Naive thymus-derived CD4-positive, alpha-beta T cell (primary cell): ENCODE measurements at regions not wholly inside any gene's neighbourhood (a gene's known extent, or its start where the extent isn't known, plus 50 kb on each side); places are given as distances from the start of the nearest gene placed in this dataset.
"Not testable (repeated sequence)": the region's sequence is repeated elsewhere in the genome, so short reads cannot be mapped to it uniquely, and the experiment has no call there.

Experiments
- ATAC-seq: fragments of 150-1000 bp; cut with Tn5 transposase; 2 replicates; pipeline ENCODE4 v1.10.0; 2021; ENCODE audit warnings: mild to moderate bottlenecking, moderate library complexity
- CTCF ChIA-PET: fragments of 350-600 bp; sonication (Branson Sonifier 250); formaldehyde crosslinking; loops from one replicate; lab custom pipeline; 2021; ENCODE audit warnings: antibody characterized with exemption; lab: Charles Lee
- POLR2A ChIA-PET: fragments of 350-600 bp; sonication (Branson Sonifier 250); formaldehyde crosslinking; loops from one replicate; lab custom pipeline; 2021; ENCODE audit warnings: antibody characterized with exemption, inconsistent platforms; lab: Charles Lee
- DNase-seq, 9 donors: peaks; one replicate each; pipeline versions ENCODE4 v3.0.0 to v3.0.0-alpha.2; 2020 to 2022; ENCODE audit warnings: mixed read lengths in 1 of 9
- H3K27ac ChIP-seq: one replicate; pipeline ENCODE4 v1.7.0; 2013; ENCODE audit warnings: mild to moderate bottlenecking, low read depth, low read length, moderate library complexity
- H3K27me3 ChIP-seq, 2 donors: one replicate each; pipeline ENCODE4 v1.7.0; 2013; ENCODE audit warnings: low read length in 2 of 2, mild to moderate bottlenecking in 2 of 2, moderate library complexity in 2 of 2; ENCODE audit not compliant: control insufficient read depth in 2 of 2, insufficient read depth in 2 of 2
- H3K36me3 ChIP-seq, 3 experiments: 1 replicate in 2 of 3; 2 replicates in 1 of 3; pipeline ENCODE4 v1.7.0; 2013; ENCODE audit warnings: low read length in 3 of 3, mild to moderate bottlenecking in 3 of 3, moderate library complexity in 1 of 3; ENCODE audit not compliant: insufficient read depth in 3 of 3, control insufficient read depth in 2 of 3
- H3K4me1 ChIP-seq, 2 donors: one replicate each; pipeline ENCODE4 v1.7.0; 2013; ENCODE audit warnings: low read length in 2 of 2, mild to moderate bottlenecking in 2 of 2, moderate library complexity in 1 of 2; ENCODE audit not compliant: control insufficient read depth in 2 of 2, insufficient read depth in 2 of 2
- H3K4me3 ChIP-seq: 2 replicates; pipeline ENCODE4 v1.7.0; 2013; ENCODE audit warnings: mild to moderate bottlenecking, low read length
- H3K9me3 ChIP-seq, 3 experiments: 1 replicate in 2 of 3; 2 replicates in 1 of 3; pipeline ENCODE4 v1.7.0; 2013; ENCODE audit warnings: low read length in 3 of 3; ENCODE audit not compliant: control insufficient read depth in 2 of 3
- H3K27ac Mint-ChIP-seq, 9 donors: one replicate each; pipeline ENCODE4 v1.8.0; 2020 to 2022; ENCODE audit warnings: mixed read lengths in 9 of 9, mild to moderate bottlenecking in 8 of 9, moderate library complexity in 5 of 9, inconsistent platforms in 2 of 9
- H3K27me3 Mint-ChIP-seq, 5 donors: one replicate each; pipeline ENCODE4 v1.8.0; 2021 to 2022; ENCODE audit warnings: mixed read lengths in 5 of 5, mild to moderate bottlenecking in 1 of 5
- H3K36me3 Mint-ChIP-seq, 5 donors: one replicate each; pipeline ENCODE4 v1.8.0; 2020 to 2022; ENCODE audit warnings: mixed read lengths in 5 of 5, mild to moderate bottlenecking in 3 of 5, inconsistent platforms in 1 of 5
- H3K4me1 Mint-ChIP-seq, 7 donors: one replicate each; pipeline ENCODE4 v1.8.0; 2020 to 2022; ENCODE audit warnings: mixed read lengths in 7 of 7, mild to moderate bottlenecking in 3 of 7, inconsistent platforms in 1 of 7
- H3K4me3 Mint-ChIP-seq, 10 donors: one replicate each; pipeline ENCODE4 v1.8.0; 2020 to 2022; ENCODE audit warnings: mild to moderate bottlenecking in 10 of 10, mixed read lengths in 10 of 10, moderate library complexity in 6 of 10, inconsistent platforms in 2 of 10
- H3K9me3 Mint-ChIP-seq, 11 donors: one replicate each; pipeline ENCODE4 v1.8.0; 2020 to 2022; ENCODE audit warnings: mixed read lengths in 11 of 11, mild to moderate bottlenecking in 4 of 11, inconsistent platforms in 1 of 11, moderate library complexity in 1 of 11
- intact Hi-C, 2 donors: fragments of 100-400 bp; cut with micrococcal nuclease; formaldehyde crosslinking; loops; one replicate each; pipeline ENCODE4 v1.15.1; 2023

DNA sequence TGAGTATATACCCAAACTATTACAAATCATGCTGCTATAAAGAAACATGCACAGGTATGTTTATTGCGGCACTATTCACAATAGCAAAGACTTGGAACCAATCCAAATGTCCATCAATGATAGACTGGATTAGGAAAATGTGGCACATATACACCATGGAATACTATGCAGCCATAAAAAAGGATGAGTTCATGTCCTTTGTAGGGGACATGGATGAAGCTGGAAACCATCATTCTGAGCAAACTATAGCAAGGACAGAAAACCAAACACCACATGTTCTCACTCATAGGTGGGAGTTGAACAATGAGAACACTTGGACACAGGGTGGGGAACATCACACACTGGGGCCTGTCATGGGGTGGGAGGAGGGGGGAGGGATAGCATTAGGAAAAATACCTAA, 672.7 kb upstream of the CTNND2 start:
- POLR2A ChIA-PET, ATAC-seq, H3K27me3 ChIP-seq, H3K36me3 ChIP-seq, H3K27ac Mint-ChIP-seq, DNase-seq, H3K9me3 ChIP-seq, H3K27me3 Mint-ChIP-seq, CTCF ChIA-PET, H3K36me3 Mint-ChIP-seq, H3K4me3 ChIP-seq, H3K4me1 Mint-ChIP-seq, H3K27ac ChIP-seq, H3K4me1 ChIP-seq, H3K4me3 Mint-ChIP-seq, intact Hi-C loops: not testable (repeated sequence)
- peaks cover 0 to 18% (median 3%) of the 10 kb centered on the region in 11 donors for H3K9me3 Mint-ChIP-seq

DNA sequence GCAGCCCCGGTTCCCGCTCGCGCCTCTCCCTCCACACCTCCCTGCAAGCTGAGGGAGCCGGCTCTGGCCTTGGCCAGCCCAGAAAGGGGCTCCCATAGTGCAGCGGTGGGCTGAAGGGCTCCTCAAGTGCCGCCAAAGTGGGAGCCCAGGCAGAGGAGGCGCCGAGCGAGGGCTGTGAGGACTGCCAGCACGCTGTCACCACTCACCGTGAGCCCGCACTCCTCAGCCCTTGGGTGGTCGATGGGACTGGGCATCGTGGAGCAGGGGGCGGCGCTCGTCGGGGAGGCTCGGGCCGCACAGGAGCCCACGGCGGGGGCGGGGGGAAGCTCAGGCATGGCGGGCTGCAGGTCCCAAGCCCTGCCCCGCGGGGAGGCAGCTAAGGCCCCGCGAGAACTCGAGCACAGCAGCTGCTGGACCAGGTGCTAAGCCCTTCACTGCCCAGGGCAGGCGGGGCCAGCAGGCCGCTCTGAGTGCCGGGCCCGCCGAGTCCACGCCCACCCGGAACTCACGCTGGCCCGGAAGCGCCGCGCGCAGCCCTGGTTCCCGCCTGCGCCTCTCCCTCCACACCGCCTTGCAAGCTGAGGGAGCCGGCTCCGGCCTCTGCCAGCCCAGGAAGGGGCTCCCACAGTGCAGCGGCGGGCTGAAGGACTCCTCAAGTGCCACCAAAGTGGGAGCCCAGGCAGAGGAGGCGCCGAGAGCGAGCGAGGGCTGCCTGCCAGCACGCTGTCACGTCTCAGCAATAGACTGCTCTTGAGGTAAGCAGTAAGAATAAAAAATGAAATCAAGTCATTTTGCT, 670.2 kb upstream of the CTNND2 start:
- peaks cover 0 to 13% (median 5%) of the 10 kb centered on the region in 11 donors for H3K9me3 Mint-ChIP-seq
- ATAC-seq, H3K4me3 ChIP-seq, POLR2A ChIA-PET, H3K27ac ChIP-seq, DNase-seq, H3K36me3 ChIP-seq, H3K36me3 Mint-ChIP-seq, H3K4me3 Mint-ChIP-seq, H3K27ac Mint-ChIP-seq, H3K4me1 Mint-ChIP-seq, H3K9me3 ChIP-seq, H3K4me1 ChIP-seq, CTCF ChIA-PET, H3K27me3 ChIP-seq, H3K27me3 Mint-ChIP-seq, intact Hi-C loops: not testable (repeated sequence)

DNA sequence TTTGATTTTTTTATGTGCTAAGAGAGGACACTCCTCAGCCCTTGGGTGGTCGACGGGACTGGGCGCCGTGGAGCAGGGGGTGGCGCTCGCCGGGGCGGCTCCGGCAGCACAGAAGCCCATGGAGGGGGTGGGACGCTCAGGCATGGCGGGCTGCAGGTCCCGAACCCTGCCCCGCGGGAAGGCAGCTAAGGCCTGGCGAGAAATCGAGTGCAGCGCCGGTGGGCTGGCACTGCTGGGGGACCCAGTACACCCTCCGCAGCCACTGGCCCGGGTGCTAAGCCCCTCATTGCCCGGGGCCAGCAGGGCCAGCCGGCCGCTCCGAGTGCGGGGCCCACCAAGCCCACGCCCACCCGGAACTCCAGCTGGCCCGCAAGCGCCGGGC, 669.7 kb upstream of the CTNND2 start:
- H3K4me3 ChIP-seq, CTCF ChIA-PET, H3K27ac ChIP-seq, POLR2A ChIA-PET, DNase-seq, H3K4me3 Mint-ChIP-seq, ATAC-seq, H3K9me3 ChIP-seq, H3K4me1 ChIP-seq, H3K27me3 Mint-ChIP-seq, H3K27me3 ChIP-seq, H3K36me3 Mint-ChIP-seq, H3K4me1 Mint-ChIP-seq, H3K27ac Mint-ChIP-seq, intact Hi-C loops, H3K36me3 ChIP-seq: not testable (repeated sequence)
- peaks cover 0 to 13% (median 4%) of the 10 kb centered on the region in 11 donors for H3K9me3 Mint-ChIP-seq

DNA sequence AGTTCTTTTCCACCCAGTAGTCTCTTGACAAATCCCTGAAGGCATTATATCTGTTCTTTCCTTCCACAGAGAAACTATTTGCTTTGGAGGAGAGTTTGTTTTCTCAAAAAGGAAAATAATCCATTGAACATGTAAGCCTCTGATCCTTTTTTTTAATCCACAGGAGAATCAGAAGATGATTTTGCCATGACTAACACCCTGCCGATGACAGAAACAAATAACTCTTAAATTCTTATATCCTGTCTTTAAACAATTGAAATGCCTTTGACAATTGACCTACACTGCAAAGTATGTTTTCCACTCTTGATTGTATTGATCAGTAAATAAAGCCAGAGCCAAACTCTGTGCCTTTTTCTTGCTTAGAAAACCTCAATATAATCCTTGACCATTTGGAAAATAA, 666.4 kb upstream of the CTNND2 start:
- intact Hi-C loops, result no loop called here
- Histone ChIP-seq H3K27ac (no peak overlapping the region), H3K9me3 (peaks cover 0 to 5% (median 0%) of the 10 kb centered on the region in 3 experiments), H3K4me1 (no peaks in the 10 kb centered on the region), H3K27me3 (no peaks in the 10 kb centered on the region), H3K4me3 (no peak overlapping the region), H3K36me3 (no peaks in the 10 kb centered on the region)
- Mint-ChIP-seq H3K36me3 (no peaks in the 10 kb centered on the region), H3K4me3 (no peak overlapping the region), H3K4me1 (no peaks in the 10 kb centered on the region), H3K27ac (no peak overlapping the region), H3K27me3 (no peaks in the 10 kb centered on the region), H3K9me3 (peaks cover 0 to 14% (median 4%) of the 10 kb centered on the region in 11 donors)
- POLR2A ChIA-PET, result no interaction called here
- no peak for ATAC-seq
- no peak for DNase-seq
- CTCF ChIA-PET, result no interaction called here

DNA sequence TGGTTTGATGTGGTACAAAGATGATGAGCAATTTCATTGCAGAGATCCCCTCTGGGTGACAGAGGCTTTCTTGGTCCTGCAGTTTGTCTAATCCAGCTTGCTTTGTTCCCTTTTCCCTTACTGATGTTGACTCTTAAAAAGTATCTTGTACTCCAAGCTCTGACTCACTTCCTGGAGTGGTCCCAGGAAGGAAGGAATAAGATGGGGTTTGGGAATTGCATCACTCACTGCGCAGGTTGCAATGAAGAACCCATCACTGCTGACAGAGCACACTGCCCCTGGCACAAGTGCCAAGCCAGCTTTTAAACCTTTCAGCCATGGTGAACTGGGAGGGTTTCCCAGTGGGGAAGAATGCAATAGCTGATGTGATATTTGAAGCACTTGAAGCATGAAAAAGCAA, 662.2 kb upstream of the CTNND2 start:
- Mint-ChIP-seq H3K4me3 (no peak overlapping the region), H3K27ac (no peak overlapping the region), H3K27me3 (no peaks in the 10 kb centered on the region), H3K4me1 (no peaks in the 10 kb centered on the region), H3K9me3 (peaks cover 0 to 14% (median 6%) of the 10 kb centered on the region in 11 donors), H3K36me3 (peaks cover 0 to 4% (median 0%) of the 10 kb centered on the region in 5 donors)
- Histone ChIP-seq H3K9me3 (peaks cover 0 to 5% (median 0%) of the 10 kb centered on the region in 3 experiments), H3K27ac (no peak overlapping the region), H3K4me3 (no peak overlapping the region), H3K27me3 (no peaks in the 10 kb centered on the region), H3K36me3 (no peaks in the 10 kb centered on the region), H3K4me1 (no peaks in the 10 kb centered on the region)
- ChIA-PET POLR2A (no interaction called here), CTCF (no interaction called here)
- ATAC-seq, result no peak
- intact Hi-C loops, result no loop called here
- no peak for DNase-seq

DNA sequence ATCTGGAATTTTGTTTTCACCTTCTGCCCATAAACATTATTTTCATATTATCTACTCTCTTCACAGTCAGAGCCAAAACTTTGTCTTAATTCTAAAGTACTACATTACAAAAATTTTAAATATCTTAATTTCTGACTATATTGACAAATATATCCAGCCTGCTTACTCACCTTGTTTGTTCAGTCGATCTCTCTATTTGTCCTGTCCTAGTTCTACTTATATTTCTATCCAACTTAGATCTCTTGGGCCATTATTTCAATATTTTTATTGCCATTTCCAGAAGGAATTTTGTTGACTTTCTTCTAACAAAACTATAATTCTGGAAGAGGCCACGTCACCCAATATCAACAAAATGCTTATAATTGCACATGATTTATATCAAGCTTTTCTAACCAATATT, 652.8 kb upstream of the CTNND2 start:
- ChIA-PET POLR2A (no interaction called here), CTCF (no interaction called here)
- ATAC-seq (no peak), DNase-seq (no peak)
- intact Hi-C loops, result no loop called here
- Histone ChIP-seq H3K4me3 (no peak overlapping the region), H3K27me3 (no peaks in the 10 kb centered on the region), H3K9me3 (no peaks in the 10 kb centered on the region), H3K4me1 (no peaks in the 10 kb centered on the region), H3K27ac (no peak overlapping the region), H3K36me3 (no peaks in the 10 kb centered on the region)
- no peaks in the 10 kb centered on the region for H3K27me3 Mint-ChIP-seq
- peaks cover 0 to 23% (median 5%) of the 10 kb centered on the region in 11 donors for H3K9me3 Mint-ChIP-seq
- H3K36me3 Mint-ChIP-seq, result no peaks in the 10 kb centered on the region
- H3K4me3 Mint-ChIP-seq, result no peak overlapping the region
- H3K4me1 Mint-ChIP-seq, result no peaks in the 10 kb centered on the region
- H3K27ac Mint-ChIP-seq, result no peak overlapping the region

DNA sequence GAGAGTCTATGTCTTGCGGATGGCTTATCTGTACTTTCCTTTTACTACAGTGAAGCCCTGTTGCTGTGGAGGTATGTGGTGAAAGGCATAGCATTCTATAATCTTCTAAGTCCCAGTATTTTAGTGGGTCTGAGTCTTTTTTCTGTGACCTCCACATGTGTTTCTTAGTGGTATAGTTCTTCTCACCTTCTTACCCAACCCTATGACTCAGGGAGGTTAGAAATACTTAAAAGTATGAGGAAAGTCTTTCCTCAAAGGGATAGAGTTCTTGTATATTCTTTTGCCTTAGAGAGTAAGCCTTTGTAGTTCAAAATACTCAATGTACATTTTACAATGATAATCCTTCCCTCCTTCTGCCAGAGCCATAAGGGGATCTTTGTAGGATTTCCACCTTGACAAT, 621.9 kb upstream of the CTNND2 start:
- H3K36me3 ChIP-seq, result no peaks in the 10 kb centered on the region
- intact Hi-C loops, result no loop called here
- no peaks in the 10 kb centered on the region for H3K9me3 ChIP-seq
- no peaks in the 10 kb centered on the region for H3K36me3 Mint-ChIP-seq
- DNase-seq (no peak), ATAC-seq (no peak)
- ChIA-PET POLR2A (no interaction called here), CTCF (no interaction called here)
- H3K27me3 Mint-ChIP-seq, result no peaks in the 10 kb centered on the region
- no peaks in the 10 kb centered on the region for H3K4me1 Mint-ChIP-seq
- H3K27ac ChIP-seq, result no peak overlapping the region
- H3K9me3 Mint-ChIP-seq, result peaks cover 0 to 14% (median 3%) of the 10 kb centered on the region in 11 donors
- H3K27ac Mint-ChIP-seq, result no peak overlapping the region
- H3K27me3 ChIP-seq, result no peaks in the 10 kb centered on the region
- no peak overlapping the region for H3K4me3 ChIP-seq
- H3K4me1 ChIP-seq, result no peaks in the 10 kb centered on the region
- H3K4me3 Mint-ChIP-seq, result no peak overlapping the region
